Germinal center (tissue), 1 donor: ENCODE measurements at regions not wholly inside any gene's neighbourhood (a gene's known extent, or its start where the extent isn't known, plus 50 kb on each side); places are given as distances from the start of the nearest gene placed in this dataset.

Source experiments
- DNase-seq: peaks from one replicate; pipeline ENCODE4 v3.0.0; 2012; ENCODE audit warnings: mixed read lengths, low spot score

DNA sequence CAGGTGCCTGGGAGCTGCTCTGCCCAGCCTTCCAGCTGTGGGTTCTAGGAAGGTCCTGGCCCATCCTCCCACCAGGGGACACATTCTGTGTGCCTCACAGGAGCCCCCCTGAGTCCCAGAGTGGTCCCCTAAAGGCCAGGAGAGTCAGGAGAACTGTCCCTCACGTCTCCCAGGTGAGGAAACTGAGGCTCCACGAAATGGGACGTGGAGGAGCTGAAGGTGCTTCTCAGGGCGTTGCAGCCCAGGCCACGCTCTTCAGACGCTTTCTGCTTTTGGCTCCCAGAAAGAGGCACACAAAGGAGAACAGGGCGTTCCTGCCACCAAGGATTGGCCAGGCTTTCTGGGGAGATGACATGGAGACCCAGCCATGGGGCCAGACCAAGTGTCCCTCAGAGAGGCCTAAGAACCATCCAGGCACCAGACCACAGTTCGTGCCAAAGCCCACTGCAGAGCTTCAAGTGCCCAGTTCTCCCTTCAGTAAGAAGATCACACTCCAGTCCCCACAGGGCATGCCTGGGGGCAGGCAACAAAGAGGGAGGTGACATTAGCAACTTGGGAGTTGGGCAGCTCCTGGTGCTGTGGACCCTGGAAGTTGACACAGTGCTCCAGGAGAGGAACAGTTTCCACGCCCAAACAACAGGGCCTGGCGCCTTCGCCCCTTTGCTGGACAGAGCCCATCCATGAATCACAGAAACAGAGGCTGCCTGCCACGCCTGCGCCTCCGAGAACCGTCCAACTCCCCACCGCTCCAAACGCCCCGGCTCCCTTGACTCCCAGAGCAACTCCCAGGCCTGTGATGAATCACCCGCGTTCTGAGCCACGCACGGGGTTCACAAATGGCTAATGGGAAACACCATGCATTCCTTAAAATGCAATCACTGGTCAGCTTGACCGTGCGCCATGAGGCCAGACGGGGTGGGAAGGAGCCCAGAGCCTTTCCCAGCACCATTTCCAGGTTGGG is 589.2 kb downstream of the BRD1 start:
- no peak for DNase-seq

DNA sequence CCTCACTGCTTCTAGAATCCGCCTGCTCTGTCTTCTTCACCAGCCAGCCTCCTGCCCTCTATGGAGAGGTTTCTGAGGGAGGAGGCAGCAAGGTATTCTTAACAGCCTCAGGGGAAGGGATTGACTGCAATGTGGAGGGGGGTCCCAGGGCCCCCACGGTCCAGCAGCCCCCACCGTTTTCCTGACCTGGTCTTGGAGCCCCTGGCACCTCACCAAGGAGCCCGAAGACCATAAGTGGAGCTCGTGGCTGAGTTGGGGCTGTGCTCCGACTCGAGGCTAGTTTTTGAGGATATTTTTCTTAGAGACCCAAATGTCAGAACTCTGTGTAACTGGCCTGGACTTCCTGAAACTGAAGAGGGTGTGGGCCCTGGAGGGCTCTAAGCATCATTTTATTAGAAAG is 590.0 kb downstream of the BRD1 start:
- DNase-seq = no peak

DNA sequence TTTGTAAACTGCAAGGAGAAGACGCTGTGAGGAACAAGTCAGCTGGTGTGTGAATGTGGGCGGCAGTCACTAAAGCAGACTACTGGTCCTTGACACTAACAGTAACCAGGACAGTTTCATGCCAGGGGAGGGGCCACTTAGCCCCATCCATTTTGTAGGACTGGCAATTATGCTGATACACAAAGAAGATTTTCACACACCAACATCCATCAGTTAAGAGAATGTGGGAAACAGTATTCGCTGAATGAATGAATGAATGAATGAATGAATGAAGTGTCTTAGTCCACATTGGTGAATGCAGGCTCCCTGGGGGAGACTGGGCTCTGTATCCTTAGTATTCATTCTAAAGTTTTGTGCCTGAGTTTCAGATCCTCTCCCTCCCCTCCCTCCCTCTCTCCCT is 590.4 kb downstream of the BRD1 start:
- DNase-seq = no peak

DNA sequence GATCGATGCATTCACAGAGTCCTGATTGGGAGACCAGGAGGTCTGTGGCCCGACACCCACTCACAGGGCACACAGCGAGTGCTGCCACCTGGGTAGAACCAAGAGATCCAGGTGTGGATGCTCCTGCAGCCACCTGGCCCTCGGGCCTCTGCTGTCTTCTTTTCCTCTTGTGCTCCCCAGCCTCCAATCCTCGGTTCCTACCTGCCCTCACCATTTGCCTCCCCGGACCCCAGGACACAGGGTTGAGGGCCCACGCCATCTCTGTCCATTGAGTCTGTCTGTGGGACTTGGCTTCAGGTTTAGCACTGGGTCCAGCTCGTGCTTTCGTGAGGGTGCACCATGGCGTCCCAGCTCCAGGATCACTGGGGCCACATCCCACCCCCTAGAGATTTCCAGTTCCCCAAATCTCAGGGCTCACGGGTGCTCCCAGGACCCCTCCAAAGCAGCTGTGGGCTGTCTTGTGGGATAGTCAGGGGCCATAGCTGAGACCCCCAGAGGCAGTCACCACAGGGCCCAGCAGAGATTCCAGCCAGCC is 591.1 kb downstream of the BRD1 start:
- no peak for DNase-seq

DNA sequence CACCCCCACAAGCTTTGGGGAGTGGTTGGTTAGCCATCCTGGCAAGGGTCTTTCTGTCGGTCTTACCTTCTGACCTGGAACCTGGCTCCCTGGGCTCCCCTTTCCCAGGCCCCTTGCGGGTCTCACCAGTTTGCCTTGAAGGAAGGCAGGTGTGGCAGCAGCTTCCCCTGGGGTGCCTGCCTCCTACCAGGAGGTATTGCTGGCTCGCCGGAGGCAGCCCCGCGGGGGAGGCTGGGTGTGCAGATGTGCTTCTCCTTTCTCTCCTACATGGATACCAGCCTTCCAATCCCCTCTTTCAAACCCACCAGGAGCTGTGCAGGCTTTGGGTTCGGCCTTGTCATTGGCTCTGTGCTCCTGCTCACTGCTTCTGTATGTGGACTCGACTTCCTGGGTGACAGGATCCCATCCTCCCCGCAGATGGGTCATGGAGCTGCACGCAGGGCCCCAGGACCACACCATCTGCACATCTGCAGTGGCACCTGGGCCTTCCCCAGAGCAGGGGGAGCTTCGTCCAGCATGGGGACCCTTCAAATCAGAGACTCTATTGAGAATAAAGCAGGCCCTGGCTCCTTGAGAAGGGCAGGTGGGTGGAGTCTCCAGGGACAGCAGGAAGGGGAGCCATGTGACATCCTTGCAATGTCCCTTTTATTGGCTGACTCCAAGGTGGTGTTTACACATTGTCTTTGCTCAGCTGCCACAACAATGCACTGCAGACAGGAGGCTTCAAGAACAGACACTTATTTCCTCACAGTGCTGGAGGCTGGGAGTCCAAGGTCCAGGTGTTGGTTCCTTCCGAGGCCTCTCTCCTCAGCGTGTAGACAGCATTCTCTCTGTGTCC is 592.0 kb downstream of the BRD1 start:
- DNase-seq = no peak

DNA sequence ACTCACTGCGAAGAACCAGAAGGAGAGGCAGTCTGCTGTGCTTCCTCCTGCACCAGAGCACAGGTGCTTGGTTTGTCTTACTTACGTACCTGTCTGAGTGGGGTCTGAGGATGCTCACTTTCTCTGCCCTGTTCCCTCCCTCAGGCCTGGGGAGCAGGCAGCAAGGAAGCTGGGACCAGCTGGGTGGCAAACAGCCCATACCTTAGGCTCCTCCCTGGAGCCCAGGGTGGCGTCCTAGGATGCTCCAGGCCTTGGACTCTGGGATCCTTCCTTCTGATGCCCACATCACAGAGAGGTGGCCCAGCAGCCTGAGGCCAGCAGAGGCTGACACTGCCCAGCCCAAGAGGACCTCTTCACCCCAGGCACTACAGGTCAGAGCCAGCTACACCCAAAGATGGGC is 593.2 kb downstream of the BRD1 start:
- DNase-seq = no peak

DNA sequence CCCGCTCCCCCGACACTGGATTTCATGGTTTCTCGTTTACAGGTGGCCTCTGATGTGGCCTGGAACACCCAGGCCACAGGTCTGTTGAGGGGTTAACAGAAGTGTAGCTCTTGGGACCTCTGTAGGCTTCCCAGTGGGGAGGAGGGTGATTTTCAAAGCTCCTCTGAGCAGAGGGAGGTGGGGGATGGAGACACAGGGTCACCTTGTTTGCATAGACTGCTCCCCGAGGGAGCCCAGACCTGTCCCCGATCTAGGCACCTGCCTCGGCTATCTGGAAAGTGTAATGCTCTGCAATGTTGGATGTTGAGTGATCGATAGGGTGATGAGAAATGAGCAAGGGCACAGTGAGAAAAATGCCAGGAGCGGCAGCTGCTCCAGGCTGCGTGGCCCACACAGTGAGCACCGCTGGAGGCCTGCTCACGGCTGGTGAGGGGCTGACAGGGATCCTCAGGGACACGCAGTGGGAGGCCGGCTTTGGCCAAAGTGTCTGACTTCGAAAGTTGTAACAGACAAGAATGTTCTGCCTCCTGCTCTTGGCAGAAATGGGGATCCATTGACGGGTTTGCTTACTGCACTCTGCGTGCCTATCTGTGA is 594.1 kb downstream of the BRD1 start:
- no peak for DNase-seq

DNA sequence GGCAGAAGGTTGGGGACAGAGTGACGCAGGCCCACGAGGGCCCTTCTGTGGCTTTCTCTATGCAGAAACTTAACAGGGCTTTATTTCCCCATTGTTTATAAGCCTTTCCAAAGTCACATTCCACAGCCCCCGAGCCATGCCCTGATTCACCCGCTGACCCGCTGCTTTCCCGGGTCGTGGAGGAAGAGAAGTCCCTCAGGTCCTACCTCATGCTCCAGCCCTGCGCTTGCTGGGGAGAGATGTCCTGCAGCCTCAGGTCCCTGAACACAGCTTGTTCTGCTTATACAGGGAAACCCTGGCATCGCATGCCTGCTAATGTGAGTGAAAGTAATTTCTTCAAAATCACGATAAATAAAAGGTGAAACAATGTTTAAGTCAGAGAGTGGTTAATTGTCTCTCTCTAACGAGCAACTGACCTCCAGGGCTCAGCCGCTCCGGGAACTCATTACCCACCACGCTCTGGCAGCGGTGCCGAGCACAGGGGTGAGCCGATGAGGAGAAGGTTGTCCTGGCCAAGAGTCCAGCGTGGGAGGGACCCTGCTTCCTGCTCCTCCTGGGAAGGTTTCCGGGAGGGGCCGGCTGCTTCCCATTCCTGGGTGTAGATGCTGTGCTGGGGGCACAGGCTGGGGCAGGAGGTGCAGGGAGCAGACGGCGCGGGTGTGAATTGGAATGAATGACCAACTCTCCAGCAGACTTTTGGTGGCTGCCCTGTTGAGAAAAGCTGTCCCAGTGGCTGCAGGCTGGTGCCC is 595.2 kb downstream of the BRD1 start:
- no peak for DNase-seq

DNA sequence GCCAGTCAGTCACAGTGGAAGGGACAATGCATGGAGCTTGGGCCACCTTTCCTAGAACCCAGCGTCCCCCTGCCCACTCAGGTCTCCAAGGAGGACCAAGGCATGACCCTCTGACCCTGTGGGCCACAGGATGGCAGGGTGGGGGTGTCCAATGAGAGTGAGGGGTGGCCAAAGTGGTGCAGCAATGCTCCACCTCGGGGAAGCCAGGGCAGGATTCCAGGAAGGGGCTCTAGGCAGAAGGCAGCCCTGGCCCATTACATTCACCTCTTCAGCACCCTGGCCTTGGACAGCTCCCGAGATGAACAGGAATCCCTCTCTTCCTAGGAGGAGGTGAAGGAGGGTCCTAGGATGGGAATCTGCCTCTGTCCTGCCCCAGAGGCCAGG is 597.5 kb downstream of the BRD1 start:
- DNase-seq = no peak

DNA sequence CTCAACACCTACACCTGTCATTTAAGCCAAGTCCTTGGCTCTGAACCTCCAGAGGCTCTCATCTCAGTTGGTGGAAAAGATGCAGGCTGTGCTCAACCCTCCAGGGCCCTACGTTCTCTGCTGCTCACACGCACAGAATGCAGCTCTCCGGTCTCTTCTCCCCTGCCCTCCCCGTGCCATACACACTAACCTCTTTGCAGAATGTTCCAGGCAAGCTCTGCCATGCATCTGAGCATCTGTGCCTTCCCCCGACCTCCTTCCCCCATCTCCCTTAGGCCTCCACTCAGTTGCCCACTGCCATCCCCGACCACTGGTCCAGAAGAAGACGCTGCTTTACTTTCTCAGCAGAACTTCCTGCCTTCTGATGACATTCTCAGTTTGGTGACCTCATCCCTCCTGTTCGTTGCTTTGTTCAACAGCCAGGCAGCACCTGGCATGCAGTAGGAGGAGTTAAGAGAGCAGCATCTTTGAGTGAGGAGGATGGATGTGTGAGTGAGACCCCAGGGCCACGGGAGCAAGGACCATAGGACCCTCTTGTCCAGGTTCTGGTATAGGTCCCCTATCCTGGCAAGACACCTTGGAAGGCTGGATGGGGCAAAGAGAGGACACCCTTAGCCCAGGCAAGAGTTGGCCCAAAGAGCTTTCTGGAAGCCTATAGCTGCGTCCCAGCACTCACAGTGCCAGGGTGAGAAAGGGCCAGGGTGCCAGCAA is 598.0 kb downstream of the BRD1 start:
- no peak for DNase-seq

DNA sequence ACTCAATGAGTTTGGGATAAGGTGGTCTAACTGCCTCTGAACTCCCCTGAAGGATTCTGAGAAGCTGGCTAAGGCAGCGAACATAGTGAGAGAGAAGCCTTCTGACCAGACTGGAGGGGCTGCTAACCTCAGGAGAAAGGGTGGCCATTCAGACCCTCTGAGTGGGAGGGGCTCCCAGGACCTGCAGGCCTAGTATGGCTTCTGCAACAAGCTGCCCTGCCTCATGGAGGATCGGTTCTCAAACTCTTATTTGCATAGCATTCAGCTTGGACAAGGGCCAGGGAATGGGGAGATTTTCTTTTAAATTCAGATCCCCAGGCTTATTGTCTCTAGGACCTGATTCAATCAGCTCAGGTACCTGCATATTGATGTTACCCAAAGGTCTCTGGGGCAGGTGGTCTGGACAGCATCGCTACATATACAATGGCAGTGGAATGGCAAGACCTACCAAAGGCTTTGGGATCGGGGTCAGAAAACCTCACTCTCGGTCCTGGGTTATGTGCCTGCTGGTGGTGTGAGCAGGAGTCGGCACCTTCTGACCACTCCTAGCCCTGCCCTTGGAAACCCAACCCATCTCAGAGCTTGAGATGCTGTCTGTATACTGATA is 599.1 kb downstream of the BRD1 start:
- no peak for DNase-seq

DNA sequence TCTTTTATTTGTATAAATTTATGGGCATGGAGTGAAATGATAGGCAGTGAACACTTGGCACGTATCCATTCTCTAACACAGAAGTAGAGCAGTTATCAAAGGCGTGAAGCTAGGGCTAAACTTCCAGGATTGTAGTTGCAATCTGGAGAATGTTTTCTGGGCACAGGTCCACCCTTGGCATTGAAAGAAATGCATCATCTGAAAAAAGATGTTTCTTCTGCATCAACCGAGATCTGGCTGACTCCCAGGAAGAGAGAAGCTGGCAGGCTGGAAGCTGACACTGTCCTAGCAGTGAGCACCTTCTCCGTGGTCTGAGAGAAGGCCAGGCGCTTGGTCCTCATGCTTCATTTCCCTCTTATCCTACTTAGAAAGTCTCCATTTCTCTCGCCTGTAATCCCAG is 600.0 kb downstream of the BRD1 start:
- no peak for DNase-seq

DNA sequence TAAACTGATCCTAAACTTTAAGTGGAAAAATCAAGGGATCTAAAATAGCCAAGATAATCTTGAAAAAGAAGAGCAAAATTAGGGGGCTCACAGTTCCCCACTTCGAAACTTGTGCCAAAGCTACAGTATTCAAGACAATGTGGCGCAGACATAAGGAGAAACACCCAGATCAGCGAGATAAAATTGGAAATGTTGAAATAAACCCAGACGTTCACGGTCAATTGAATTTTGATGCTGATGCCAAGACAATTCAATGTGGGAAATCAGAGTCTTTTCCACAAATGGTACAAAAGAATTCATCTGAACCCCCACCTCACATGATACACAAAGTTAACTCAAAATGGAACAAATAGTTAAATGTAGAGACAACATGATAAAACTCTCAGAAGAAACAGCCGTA is 601.6 kb downstream of the BRD1 start:
- no peak for DNase-seq

DNA sequence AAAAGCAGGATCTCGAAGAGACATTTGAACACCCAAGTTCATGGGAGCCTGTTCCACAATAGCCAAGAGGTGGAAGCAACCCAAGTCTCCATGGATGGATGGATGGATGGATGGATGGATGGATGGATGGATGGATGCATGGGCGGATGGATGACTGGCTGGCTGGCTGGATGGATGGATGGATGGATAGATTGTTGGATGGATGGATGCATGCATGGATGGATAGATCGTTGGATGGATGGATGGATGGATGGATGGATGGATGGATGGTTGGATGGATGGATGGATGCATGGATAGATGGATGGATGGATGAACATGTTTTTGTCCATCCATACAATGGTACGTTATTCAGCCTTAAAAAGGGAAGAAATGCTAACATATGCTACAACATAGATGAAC is 603.4 kb downstream of the BRD1 start:
- DNase-seq = no peak

DNA sequence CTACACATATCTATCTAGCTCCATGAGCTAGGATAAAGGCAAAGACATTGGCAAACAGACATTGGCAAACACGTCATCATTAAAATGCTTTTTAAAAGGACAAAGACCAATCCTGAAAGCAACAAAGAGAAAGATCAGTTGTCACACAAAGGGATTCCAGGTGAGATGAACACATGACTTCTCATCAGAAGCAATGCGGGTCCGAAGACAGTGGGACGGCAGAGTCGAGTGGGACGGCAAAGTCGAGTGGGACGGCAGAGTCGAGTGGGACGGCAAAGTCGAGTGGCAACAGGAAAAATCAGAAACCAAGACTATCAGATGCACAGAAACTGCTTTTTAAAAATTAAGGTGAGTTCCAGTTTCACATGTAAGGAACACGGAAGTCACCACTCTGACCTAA is 609.5 kb downstream of the BRD1 start:
- DNase-seq = no peak

DNA sequence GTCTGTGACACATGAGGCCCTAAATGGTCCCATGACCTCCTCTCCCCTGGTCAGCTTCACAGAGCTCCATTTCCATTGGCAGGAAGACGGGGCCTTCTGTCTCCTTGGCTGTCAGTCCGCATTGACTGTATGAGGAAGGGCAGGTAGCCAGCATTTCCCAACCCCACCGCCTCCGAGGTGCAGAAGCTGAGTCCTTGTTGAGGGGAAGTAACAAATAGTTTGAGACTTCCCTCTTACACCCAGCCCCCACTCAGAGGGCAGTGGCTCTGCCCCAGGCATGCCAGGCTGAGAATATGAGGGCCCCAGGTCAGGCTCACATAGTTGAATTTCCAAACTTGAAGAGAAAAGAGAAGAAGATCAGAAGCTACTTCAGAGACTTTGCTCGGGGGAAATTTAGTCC is 611.1 kb downstream of the BRD1 start:
- no peak for DNase-seq

DNA sequence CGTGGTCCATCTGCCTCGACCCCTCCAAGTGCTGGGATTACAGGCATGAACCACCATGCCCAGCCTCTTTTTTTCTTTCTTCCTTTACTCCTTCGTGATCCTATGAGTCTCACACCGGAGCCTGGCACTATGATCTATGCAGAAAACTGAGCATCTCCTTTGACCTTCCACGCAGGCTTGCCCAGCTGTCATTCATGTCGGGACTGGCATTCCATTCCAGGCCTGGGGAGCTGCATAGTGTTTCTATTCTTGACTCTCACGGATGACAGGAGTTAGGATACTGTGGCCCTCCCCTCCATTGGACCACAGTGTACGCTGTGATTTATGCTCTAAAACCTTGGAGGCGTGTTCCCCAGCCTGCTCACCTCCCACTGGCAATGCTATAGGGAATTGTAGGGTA is 611.8 kb downstream of the BRD1 start:
- no peak for DNase-seq

DNA sequence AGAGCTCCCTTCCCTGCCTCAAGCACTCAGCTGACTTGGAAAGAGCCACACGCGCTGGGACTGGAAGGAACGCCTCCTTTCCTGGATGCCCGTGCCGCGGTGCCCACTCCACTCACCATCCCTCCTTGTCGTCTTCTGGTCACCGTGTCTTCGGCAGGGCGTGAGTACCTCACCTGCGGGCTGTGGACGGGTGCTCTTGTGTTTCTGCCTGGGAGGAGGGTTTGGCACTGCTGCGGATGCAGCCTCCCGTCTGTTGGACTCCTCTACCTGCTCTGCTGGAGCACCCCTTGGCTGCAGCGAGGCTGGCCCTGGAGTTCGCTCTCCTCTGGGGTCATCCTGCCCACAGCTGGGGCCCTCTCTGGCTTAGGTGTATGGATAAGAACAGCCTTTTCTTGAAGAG is 612.7 kb downstream of the BRD1 start:
- DNase-seq = no peak

DNA sequence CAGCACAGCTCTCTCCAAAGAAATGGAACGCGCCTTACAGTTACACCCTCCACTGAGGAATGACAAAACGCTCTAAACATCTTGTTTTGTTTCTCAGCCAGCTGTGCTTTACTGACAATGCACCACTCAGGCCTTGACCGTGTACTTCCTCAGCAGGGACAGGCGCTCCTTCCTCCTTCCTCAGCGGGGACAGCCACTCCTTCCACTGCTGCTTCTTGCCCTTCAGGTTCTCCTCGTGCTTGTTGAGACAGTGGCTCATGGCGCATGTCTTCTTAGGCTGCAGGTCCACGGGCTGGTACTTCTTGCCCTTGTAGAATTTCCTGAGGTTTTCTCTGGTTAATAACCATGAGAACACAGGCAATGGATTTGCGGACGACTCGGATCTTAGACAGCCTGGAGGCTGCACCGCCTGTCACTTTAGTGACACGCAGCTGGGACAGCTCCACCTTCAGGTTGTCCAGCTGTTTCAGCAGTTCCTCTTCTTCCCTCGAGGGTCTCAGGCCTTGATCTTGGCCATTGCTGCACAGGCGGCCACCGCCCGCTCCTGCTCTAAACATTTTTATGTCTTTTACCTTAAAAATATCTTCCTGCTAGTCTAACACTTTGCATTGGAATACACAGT is 613.8 kb downstream of the BRD1 start:
- no peak for DNase-seq

DNA sequence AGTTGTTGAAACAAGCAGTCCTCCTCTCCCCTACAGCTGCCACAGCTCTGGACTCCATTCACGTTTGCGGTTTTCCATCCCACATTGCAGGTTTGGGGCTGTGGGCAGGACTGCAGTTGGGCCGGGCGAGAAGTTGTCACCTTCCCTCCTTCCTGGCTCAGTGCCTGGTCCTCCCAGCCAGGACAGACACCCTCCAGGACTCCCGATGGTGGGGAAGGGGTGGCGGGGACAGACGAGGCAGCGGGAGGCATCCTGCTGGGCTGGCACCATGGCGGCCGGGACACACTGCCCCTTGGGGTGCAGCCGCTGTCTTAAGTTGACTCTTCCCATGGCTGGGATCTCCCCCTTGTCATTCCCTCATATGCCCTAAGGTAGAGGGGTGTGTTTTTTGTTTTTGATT is 615.2 kb downstream of the BRD1 start:
- no peak for DNase-seq
